ENCODE measurements at regions not wholly inside any gene's neighbourhood (a gene's known extent, or its start where the extent isn't known, plus 50 kb on each side); places are given as distances from the start of the nearest gene placed in this dataset.
"Not testable (repeated sequence)": the region's sequence is repeated elsewhere in the genome, so short reads cannot be mapped to it uniquely, and the experiment has no call there.

GRCh38 chr16:31581065-31581464, 53.4 kb downstream of the AHSP start:
- DNase-seq = not testable (repeated sequence)

GRCh38 chr16:31601737-31602384, 74.2 kb downstream of the AHSP start:
- DNase-seq = not testable (repeated sequence)

- DNase-seq = no peak
These were observed 90.4 kb downstream of the AHSP start for GRCh38 chr16:31618130-31618529.

- no peak for DNase-seq
These were observed 108.7 kb downstream of the AHSP start for GRCh38 chr16:31636433-31636832.

- no peak for DNase-seq
These were observed 113.6 kb downstream of the AHSP start for GRCh38 chr16:31641279-31641678.

GRCh38 chr16:31655674-31656073, 128.0 kb downstream of the AHSP start:
- DNase-seq = not testable (repeated sequence)

GRCh38 chr16:31664683-31665482, 137.2 kb downstream of the AHSP start:
- DNase-seq = no peak

- DNase-seq = no peak
These were observed 147.0 kb downstream of the AHSP start for GRCh38 chr16:31674686-31675085.

GRCh38 chr16:31676731-31677130, 149.0 kb downstream of the AHSP start:
- no peak for DNase-seq

GRCh38 chr16:31678649-31679325, 151.1 kb downstream of the AHSP start:
- DNase-seq = no peak

- not testable (repeated sequence) for DNase-seq
These were observed 161.6 kb downstream of the AHSP start for GRCh38 chr16:31689331-31689730.

- DNase-seq = not testable (repeated sequence)
These were observed 164.6 kb downstream of the AHSP start for GRCh38 chr16:31692338-31692737.

- no peak for DNase-seq
These were observed 166.0 kb downstream of the AHSP start for GRCh38 chr16:31693733-31694132.

GRCh38 chr16:31694461-31694860, 166.8 kb downstream of the AHSP start:
- DNase-seq = no peak

- no peak for DNase-seq
These were observed 168.0 kb downstream of the AHSP start for GRCh38 chr16:31695667-31696066.

GRCh38 chr16:31696968-31697743, 169.5 kb downstream of the AHSP start:
- DNase-seq = no peak

- no peak for DNase-seq
These were observed 170.0 kb downstream of the AHSP start for GRCh38 chr16:31697744-31698125.

GRCh38 chr16:31698901-31699300, 171.2 kb downstream of the AHSP start:
- DNase-seq = no peak

GRCh38 chr16:31699601-31700000, 171.9 kb downstream of the AHSP start:
- no peak for DNase-seq

- DNase-seq = no peak
These were observed 172.5 kb downstream of the AHSP start for GRCh38 chr16:31700200-31700529.

GRCh38 chr16:31700530-31701388, 172.8 kb upstream of the ZNF267 start:
- peak; percentile 80 for DNase-seq

All from muscle of arm (tissue), 1 donor.